ENCODE measurements at regions not wholly inside any gene's neighbourhood (a gene's known extent, or its start where the extent isn't known, plus 50 kb on each side); places are given as distances from the start of the nearest gene placed in this dataset.
"Not testable (repeated sequence)": the region's sequence is repeated elsewhere in the genome, so short reads cannot be mapped to it uniquely, and the experiment has no call there.

- no peak for DNase-seq (ENCODE audit: low read depth, low spot score)
Observed at GRCh38 chr20:12577213-12577612, 431.6 kb upstream of the SPTLC3 start.

GRCh38 chr20:12581644-12582289 lies 427.0 kb upstream of the SPTLC3 start:
- no peak for DNase-seq (ENCODE audit: low read depth, low spot score)

GRCh38 chr20:12582710-12583109 lies 426.1 kb upstream of the SPTLC3 start:
- not testable (repeated sequence) for DNase-seq (ENCODE audit: low read depth, low spot score)

GRCh38 chr20:12591949-12592470 lies 416.8 kb upstream of the SPTLC3 start:
- DNase-seq (ENCODE audit: low read depth, low spot score), result no peak

GRCh38 chr20:12592756-12593155 lies 416.0 kb upstream of the SPTLC3 start:
- no peak for DNase-seq (ENCODE audit: low read depth, low spot score)

- no peak for DNase-seq (ENCODE audit: low read depth, low spot score)
Observed at GRCh38 chr20:12593342-12593873, 415.4 kb upstream of the SPTLC3 start.

GRCh38 chr20:12594410-12595088 lies 414.2 kb upstream of the SPTLC3 start:
- DNase-seq (ENCODE audit: low read depth, low spot score), result no peak

GRCh38 chr20:12595841-12596240 lies 412.9 kb upstream of the SPTLC3 start:
- DNase-seq (ENCODE audit: low read depth, low spot score), result no peak

GRCh38 chr20:12596863-12597262 lies 411.9 kb upstream of the SPTLC3 start:
- DNase-seq (ENCODE audit: low read depth, low spot score), result no peak

GRCh38 chr20:12597551-12597950 lies 411.2 kb upstream of the SPTLC3 start:
- DNase-seq (ENCODE audit: low read depth, low spot score), result no peak

- no peak for DNase-seq (ENCODE audit: low read depth, low spot score)
Observed at GRCh38 chr20:12598894-12599293, 409.9 kb upstream of the SPTLC3 start.

GRCh38 chr20:12599494-12599893 lies 409.3 kb upstream of the SPTLC3 start:
- no peak for DNase-seq (ENCODE audit: low read depth, low spot score)

- DNase-seq (ENCODE audit: low read depth, low spot score), result no peak
Observed at GRCh38 chr20:12605751-12606150, 403.0 kb upstream of the SPTLC3 start.

- no peak for DNase-seq (ENCODE audit: low read depth, low spot score)
Observed at GRCh38 chr20:12610871-12611270, 397.9 kb upstream of the SPTLC3 start.

GRCh38 chr20:12614764-12615163 lies 394.0 kb upstream of the SPTLC3 start:
- DNase-seq (ENCODE audit: low read depth, low spot score), result no peak

- no peak for DNase-seq (ENCODE audit: low read depth, low spot score)
Observed at GRCh38 chr20:12617076-12617475, 391.7 kb upstream of the SPTLC3 start.

GRCh38 chr20:12623870-12624269 lies 384.9 kb upstream of the SPTLC3 start:
- no peak for DNase-seq (ENCODE audit: low read depth, low spot score)

GRCh38 chr20:12627485-12627884 lies 381.3 kb upstream of the SPTLC3 start:
- no peak for DNase-seq (ENCODE audit: low read depth, low spot score)

- no peak for DNase-seq (ENCODE audit: low read depth, low spot score)
Observed at GRCh38 chr20:12638633-12639312, 370.0 kb upstream of the SPTLC3 start.

GRCh38 chr20:12640251-12640650 lies 368.5 kb upstream of the SPTLC3 start:
- DNase-seq (ENCODE audit: low read depth, low spot score), result no peak

- DNase-seq (ENCODE audit: low read depth, low spot score), result no peak
Observed at GRCh38 chr20:12641619-12642018, 367.2 kb upstream of the SPTLC3 start.

- DNase-seq (ENCODE audit: low read depth, low spot score), result no peak
Observed at GRCh38 chr20:12644461-12644860, 364.3 kb upstream of the SPTLC3 start.

Measured in brain pericyte (primary cell).